LNCaP clone FGC (cell line): ENCODE measurements at regions not wholly inside any gene's neighbourhood (a gene's known extent, or its start where the extent isn't known, plus 50 kb on each side); places are given as distances from the start of the nearest gene placed in this dataset.

ENCODE experiments used
- DNase-seq: peaks from one replicate; pipeline ENCODE4 v3.0.0-alpha.2; 2011; ENCODE audit warnings: low read depth
- H3K4me3 ChIP-seq: 2 replicates; pipeline ENCODE4 v1.5.1; 2011; ENCODE audit warnings: mild to moderate bottlenecking, low read depth, low read length, control low read depth
- TF ChIP-seq, protein P1 (sequence below): IDR thresholded peaks from 2 replicates; pipeline ENCODE4 v1.5.1; 2012; ENCODE audit warnings: mild to moderate bottlenecking; ENCODE audit not compliant: control insufficient read depth, insufficient read depth; ENCODE audit errors: extremely low read depth

DNA sequence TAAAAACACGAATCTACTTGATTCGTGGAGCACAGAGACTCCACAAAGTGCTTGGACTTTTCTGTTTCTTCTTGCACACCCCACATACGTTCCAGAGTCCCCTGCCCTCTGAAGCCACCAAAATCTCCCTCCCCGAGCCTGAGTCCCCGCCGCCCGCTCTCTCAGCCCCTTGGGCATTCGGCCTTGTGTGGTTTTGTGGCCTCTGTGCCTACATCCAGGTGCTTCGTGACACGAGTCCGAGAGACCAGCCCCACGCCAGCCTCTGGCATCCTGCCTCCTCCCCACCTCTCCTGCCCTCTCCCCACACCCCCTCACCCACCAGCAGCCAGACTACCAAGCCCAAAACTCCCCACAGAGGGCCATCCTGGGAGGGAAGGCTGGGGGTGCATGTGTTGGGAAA is 87.8 kb upstream of the PPP1R26 start:
- no peak overlapping the region for H3K4me3 ChIP-seq
- TF ChIP-seq, protein P1, sequence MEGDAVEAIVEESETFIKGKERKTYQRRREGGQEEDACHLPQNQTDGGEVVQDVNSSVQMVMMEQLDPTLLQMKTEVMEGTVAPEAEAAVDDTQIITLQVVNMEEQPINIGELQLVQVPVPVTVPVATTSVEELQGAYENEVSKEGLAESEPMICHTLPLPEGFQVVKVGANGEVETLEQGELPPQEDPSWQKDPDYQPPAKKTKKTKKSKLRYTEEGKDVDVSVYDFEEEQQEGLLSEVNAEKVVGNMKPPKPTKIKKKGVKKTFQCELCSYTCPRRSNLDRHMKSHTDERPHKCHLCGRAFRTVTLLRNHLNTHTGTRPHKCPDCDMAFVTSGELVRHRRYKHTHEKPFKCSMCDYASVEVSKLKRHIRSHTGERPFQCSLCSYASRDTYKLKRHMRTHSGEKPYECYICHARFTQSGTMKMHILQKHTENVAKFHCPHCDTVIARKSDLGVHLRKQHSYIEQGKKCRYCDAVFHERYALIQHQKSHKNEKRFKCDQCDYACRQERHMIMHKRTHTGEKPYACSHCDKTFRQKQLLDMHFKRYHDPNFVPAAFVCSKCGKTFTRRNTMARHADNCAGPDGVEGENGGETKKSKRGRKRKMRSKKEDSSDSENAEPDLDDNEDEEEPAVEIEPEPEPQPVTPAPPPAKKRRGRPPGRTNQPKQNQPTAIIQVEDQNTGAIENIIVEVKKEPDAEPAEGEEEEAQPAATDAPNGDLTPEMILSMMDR = no peak
- DNase-seq = no peak

DNA sequence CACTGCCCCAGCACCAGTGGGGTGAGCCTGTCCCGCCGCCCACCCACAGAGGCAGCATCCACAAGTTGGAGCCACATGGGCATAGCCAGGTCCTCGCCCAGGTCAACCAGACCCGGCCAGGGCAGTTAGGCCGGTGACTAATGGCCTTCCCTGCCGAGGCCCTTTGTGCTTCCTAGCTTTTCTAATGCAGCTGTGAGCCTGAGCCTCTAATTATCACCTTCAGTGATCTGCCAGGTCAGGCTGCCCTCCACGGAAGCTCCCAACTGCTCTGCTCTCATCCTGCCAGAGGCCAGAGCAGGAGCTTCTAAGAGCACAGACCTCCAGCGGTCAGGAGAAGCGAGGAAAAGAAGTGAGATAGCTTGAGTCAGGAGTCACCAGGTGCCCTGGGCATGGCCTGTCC is 87.1 kb upstream of the PPP1R26 start:
- no peak overlapping the region for H3K4me3 ChIP-seq
- DNase-seq = no peak
- TF ChIP-seq, protein P1 = no peak

DNA sequence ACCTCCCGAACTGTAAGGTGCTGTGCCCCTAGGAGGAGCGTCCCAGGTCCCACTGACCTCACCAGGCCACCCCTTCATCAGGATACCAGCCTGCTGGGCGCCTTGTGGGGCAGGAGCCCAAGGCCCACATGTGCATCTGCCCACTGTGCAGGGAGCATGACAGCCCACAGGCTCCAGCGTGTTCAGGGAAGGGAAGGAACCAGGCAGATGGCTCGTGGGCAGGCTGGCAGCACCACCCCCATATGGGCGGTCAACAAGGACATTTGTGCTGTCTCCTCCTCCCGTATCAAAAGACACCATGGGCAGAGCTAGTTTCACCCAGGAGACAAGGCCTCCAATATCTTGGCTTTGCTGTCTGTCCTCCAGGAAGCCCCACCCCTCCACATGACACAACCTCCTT is 85.5 kb upstream of the PPP1R26 start:
- no peak for DNase-seq
- TF ChIP-seq, protein P1 = no peak
- H3K4me3 ChIP-seq = no peak overlapping the region

DNA sequence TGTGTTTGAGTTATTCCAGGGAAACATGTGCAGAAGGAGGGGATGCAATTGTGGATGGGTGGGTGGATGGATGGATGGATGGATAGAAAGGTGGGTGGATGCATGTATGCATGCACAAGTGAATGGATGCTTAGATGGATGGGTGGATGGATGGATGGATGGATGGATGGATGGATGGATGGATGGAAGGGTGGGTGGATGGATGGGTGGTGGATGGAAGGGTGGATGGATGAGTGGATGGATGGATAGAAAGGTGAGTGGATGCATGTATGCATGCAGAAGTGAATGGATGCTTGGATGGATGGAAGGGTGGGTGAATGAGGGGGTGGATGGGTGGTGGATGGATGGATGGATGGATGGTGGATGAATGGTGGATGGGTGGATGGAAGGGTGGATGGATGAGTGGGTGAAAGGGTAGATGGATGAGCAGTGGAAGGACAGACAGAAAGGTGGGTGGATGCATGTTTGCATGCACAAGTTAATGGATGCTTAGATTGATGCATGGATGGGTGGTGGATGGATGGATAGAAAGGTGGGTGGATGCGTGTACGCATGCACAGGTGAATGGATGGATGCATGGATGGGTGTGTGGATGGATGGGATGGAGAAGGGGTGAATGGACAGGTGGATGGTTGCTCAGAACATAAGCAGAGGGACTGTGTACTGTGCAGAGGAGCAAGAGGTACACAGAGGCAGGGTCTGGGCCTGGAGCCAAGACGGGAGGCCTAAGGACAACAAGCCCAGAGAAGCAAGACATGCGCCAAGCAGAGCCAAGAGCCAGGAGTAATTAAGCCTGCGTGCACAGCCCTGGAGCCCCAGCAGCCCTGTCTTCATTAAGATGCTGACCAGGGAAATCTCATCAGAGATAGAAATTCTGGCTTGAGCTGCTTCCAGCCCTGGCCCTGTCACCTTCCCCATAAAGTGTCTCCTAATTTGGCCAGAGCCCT is 84.6 kb upstream of the PPP1R26 start:
- no peak for DNase-seq
- TF ChIP-seq, protein P1 = no peak
- H3K4me3 ChIP-seq = no peak overlapping the region

DNA sequence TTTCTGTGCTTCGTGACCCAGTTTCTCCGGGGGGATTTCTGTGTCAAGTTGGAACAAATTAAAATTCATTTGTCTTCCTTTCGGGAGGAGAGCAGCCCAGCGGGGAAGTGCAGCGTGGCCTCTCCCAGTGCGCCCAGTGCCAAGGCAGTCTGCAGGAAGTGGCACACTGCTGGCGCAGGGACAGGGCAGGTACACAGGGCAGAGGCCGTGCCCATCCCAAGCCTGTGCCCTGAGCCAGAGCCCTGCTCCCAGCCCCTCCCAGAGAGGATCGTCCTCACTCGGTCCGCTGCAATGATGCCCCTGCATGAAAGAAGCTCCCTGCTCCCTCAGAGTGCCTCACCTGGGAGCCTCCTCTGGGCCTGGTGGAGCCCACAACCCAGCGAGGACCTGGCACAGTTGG is 82.4 kb upstream of the PPP1R26 start:
- TF ChIP-seq, protein P1 = no peak
- no peak for DNase-seq
- H3K4me3 ChIP-seq = no peak overlapping the region

DNA sequence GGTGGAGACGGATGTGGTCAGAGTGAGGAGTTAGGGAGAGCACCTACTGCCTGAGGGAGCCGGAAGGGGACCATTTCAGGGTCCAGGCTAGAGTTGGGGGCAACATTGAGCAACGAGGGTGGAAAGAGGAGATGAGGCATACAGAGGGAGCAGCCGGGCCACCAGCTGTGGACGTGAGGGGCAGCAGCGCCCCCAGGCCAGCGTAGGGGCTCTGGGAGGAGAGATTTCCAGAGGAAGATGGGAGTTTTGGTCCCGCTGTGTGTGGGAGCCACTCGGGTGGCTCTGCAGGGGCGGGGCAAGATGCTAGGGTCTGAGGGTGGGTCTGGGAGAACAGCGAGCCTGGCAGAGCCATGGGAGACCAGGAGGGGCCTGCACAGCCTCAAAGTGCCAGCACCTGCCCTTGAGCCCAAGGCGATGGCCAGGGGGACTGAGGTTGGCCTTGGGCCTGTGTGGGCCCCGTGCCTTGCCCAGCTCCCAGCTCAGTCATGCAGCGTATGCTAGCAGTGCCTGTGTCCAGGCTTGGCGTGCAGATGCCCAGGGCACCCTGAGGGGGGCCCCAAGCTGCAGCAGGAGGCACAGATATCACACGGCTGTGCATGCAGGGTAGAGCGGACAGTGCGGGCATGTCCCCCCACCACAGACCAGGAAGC is 80.5 kb upstream of the PPP1R26 start:
- H3K4me3 ChIP-seq = no peak overlapping the region
- DNase-seq = no peak
- TF ChIP-seq, protein P1 = no peak
